ENCODE measurements at regions not wholly inside any gene's neighbourhood (a gene's known extent, or its start where the extent isn't known, plus 50 kb on each side); places are given as distances from the start of the nearest gene placed in this dataset.

- TF ChIP-seq POLR2A (IDR thresholded peaks at IDR 0.05) (no peak), POLR2AphosphoS5 (IDR thresholded peaks at IDR 0.05) (no peak), CTCF (IDR thresholded peaks at IDR 0.05) (no peak)
Measured at GRCh38 chr2:52335727-52336126, 1303.8 kb upstream of the NRXN1 start.

All from suprapubic skin (tissue), 4 donors.